Activated T-cell treated with anti-CD3 and anti-CD28 coated beads, Interleukin-2, amount 50 U/mL, for 4 hours (primary cell): ENCODE measurements at regions not wholly inside any gene's neighbourhood (a gene's known extent, or its start where the extent isn't known, plus 50 kb on each side); places are given as distances from the start of the nearest gene placed in this dataset.
"Not testable (repeated sequence)": the region's sequence is repeated elsewhere in the genome, so short reads cannot be mapped to it uniquely, and the experiment has no call there.

Experiments
- ATAC-seq, 2 donors: fragments of 200-7000 bp; cut with Tn5 transposase; one replicate each; pipeline ENCODE4 v1.10.0; 2021
- DNase-seq: peaks from one replicate; pipeline ENCODE4 v3.0.0-alpha.2; 2020
- H3K27me3 Mint-ChIP-seq: one replicate; pipeline ENCODE4 v1.8.0; 2021; ENCODE audit warnings: low read depth, mixed read lengths
- H3K36me3 Mint-ChIP-seq: one replicate; pipeline ENCODE4 v1.8.0; 2022; ENCODE audit warnings: mixed read lengths; ENCODE audit not compliant: insufficient read depth
- H3K4me1 Mint-ChIP-seq: one replicate; pipeline ENCODE4 v1.8.0; 2021; ENCODE audit warnings: low read depth, mixed read lengths
- H3K4me3 Mint-ChIP-seq: one replicate; pipeline ENCODE4 v1.8.0; 2021; ENCODE audit warnings: mild to moderate bottlenecking, moderate library complexity, mixed read lengths
- H3K9me3 Mint-ChIP-seq: one replicate; pipeline ENCODE4 v1.8.0; 2021; ENCODE audit warnings: mixed read lengths

GRCh38 chr20:57780398-57780797, 70.6 kb upstream of the PMEPA1 start:
- H3K4me1 Mint-ChIP-seq = no peaks in the 10 kb centered on the region
- DNase-seq = no peak
- H3K4me3 Mint-ChIP-seq = no peak overlapping the region
- peaks cover 6% of the 10 kb centered on the region for H3K27me3 Mint-ChIP-seq
- ATAC-seq = no peak
- no peaks in the 10 kb centered on the region for H3K9me3 Mint-ChIP-seq
- no peaks in the 10 kb centered on the region for H3K36me3 Mint-ChIP-seq

- ATAC-seq (no peak), DNase-seq (no peak)
- H3K4me3 Mint-ChIP-seq = no peak overlapping the region
- H3K27me3 Mint-ChIP-seq = peaks cover 6% of the 10 kb centered on the region
- H3K36me3 Mint-ChIP-seq = no peaks in the 10 kb centered on the region
- no peaks in the 10 kb centered on the region for H3K4me1 Mint-ChIP-seq
- H3K9me3 Mint-ChIP-seq = no peaks in the 10 kb centered on the region
Observed at GRCh38 chr20:57779401-57780003, 69.7 kb upstream of the PMEPA1 start.

- Mint-ChIP-seq H3K9me3 (no peaks in the 10 kb centered on the region), H3K36me3 (no peaks in the 10 kb centered on the region), H3K4me1 (no peaks in the 10 kb centered on the region), H3K4me3 (no peak overlapping the region), H3K27me3 (peaks cover 6% of the 10 kb centered on the region)
- DNase-seq (no peak), ATAC-seq (no peak)
Observed at GRCh38 chr20:57777911-57778310, 68.1 kb upstream of the PMEPA1 start.

GRCh38 chr20:57774951-57775350, 65.1 kb upstream of the PMEPA1 start:
- ATAC-seq (no peak), DNase-seq (no peak)
- H3K4me3 Mint-ChIP-seq = no peak overlapping the region
- H3K4me1 Mint-ChIP-seq = no peaks in the 10 kb centered on the region
- no peaks in the 10 kb centered on the region for H3K36me3 Mint-ChIP-seq
- peaks cover 5% of the 10 kb centered on the region for H3K27me3 Mint-ChIP-seq
- H3K9me3 Mint-ChIP-seq = no peaks in the 10 kb centered on the region

GRCh38 chr20:57774111-57774880, 64.5 kb upstream of the PMEPA1 start:
- H3K36me3 Mint-ChIP-seq = no peaks in the 10 kb centered on the region
- H3K9me3 Mint-ChIP-seq = no peaks in the 10 kb centered on the region
- no peak overlapping the region for H3K4me3 Mint-ChIP-seq
- ATAC-seq = no peak
- DNase-seq = no peak
- H3K27me3 Mint-ChIP-seq = peaks cover 5% of the 10 kb centered on the region
- H3K4me1 Mint-ChIP-seq = no peaks in the 10 kb centered on the region

GRCh38 chr20:57773059-57773815, 63.4 kb upstream of the PMEPA1 start:
- DNase-seq (no peak), ATAC-seq (no peak)
- Mint-ChIP-seq H3K4me1 (no peaks in the 10 kb centered on the region), H3K4me3 (no peak overlapping the region), H3K9me3 (no peaks in the 10 kb centered on the region), H3K36me3 (no peaks in the 10 kb centered on the region), H3K27me3 (peaks cover 5% of the 10 kb centered on the region)

GRCh38 chr20:57772349-57772964, 62.6 kb upstream of the PMEPA1 start:
- Mint-ChIP-seq H3K4me1 (no peaks in the 10 kb centered on the region), H3K27me3 (peaks cover 5% of the 10 kb centered on the region)

GRCh38 chr20:57770852-57771720, 61.3 kb upstream of the PMEPA1 start:
- no peak for DNase-seq
- no peaks in the 10 kb centered on the region for H3K36me3 Mint-ChIP-seq
- H3K4me1 Mint-ChIP-seq = no peaks in the 10 kb centered on the region
- ATAC-seq = no peak
- peaks cover 5% of the 10 kb centered on the region for H3K27me3 Mint-ChIP-seq
- no peaks in the 10 kb centered on the region for H3K9me3 Mint-ChIP-seq
- H3K4me3 Mint-ChIP-seq = no peak overlapping the region

More at GRCh38 chr20:57772349-57772964, 62.6 kb upstream of the PMEPA1 start:
- ATAC-seq (peak; percentile 80 to 85), DNase-seq (peak; percentile 23)
- Mint-ChIP-seq H3K4me3 (no peak overlapping the region), H3K9me3 (no peaks in the 10 kb centered on the region), H3K36me3 (no peaks in the 10 kb centered on the region)

GRCh38 chr20:57770401-57770800, 60.6 kb upstream of the PMEPA1 start:
- not testable (repeated sequence) for H3K9me3 Mint-ChIP-seq, H3K27me3 Mint-ChIP-seq, ATAC-seq, H3K4me3 Mint-ChIP-seq, DNase-seq, H3K4me1 Mint-ChIP-seq, H3K36me3 Mint-ChIP-seq

- DNase-seq = no peak
- Mint-ChIP-seq H3K9me3 (no peaks in the 10 kb centered on the region), H3K36me3 (no peaks in the 10 kb centered on the region), H3K27me3 (peaks cover 5% of the 10 kb centered on the region), H3K4me3 (no peak overlapping the region), H3K4me1 (no peaks in the 10 kb centered on the region)
- no peak for ATAC-seq
Observed at GRCh38 chr20:57769756-57770155, 59.9 kb upstream of the PMEPA1 start.

GRCh38 chr20:57768519-57768918, 58.7 kb upstream of the PMEPA1 start:
- no peak overlapping the region for H3K4me3 Mint-ChIP-seq
- peaks cover 5% of the 10 kb centered on the region for H3K27me3 Mint-ChIP-seq
- ATAC-seq (no peak), DNase-seq (no peak)
- peaks cover 5% of the 10 kb centered on the region for H3K9me3 Mint-ChIP-seq
- H3K4me1 Mint-ChIP-seq = no peaks in the 10 kb centered on the region
- H3K36me3 Mint-ChIP-seq = no peaks in the 10 kb centered on the region

- H3K36me3 Mint-ChIP-seq = no peaks in the 10 kb centered on the region
- H3K9me3 Mint-ChIP-seq = peaks cover 5% of the 10 kb centered on the region
- no peaks in the 10 kb centered on the region for H3K4me1 Mint-ChIP-seq
- no peak overlapping the region for H3K4me3 Mint-ChIP-seq
- DNase-seq (no peak), ATAC-seq (no peak)
- peaks cover 6% of the 10 kb centered on the region for H3K27me3 Mint-ChIP-seq
Observed at GRCh38 chr20:57767441-57767840, 57.6 kb upstream of the PMEPA1 start.

- Mint-ChIP-seq H3K27me3 (peaks cover 8% of the 10 kb centered on the region), H3K4me3 (no peak overlapping the region), H3K36me3 (no peaks in the 10 kb centered on the region), H3K4me1 (no peaks in the 10 kb centered on the region), H3K9me3 (peaks cover 5% of the 10 kb centered on the region)
- DNase-seq (no peak), ATAC-seq (no peak)
Observed at GRCh38 chr20:57763235-57763595, 53.4 kb upstream of the PMEPA1 start.
